C1 segment of cervical spinal cord (tissue), 14 donors: ENCODE measurements at regions not wholly inside any gene's neighbourhood (a gene's known extent, or its start where the extent isn't known, plus 50 kb on each side); places are given as distances from the start of the nearest gene placed in this dataset.

ENCODE experiments used
- DNase-seq, 14 donors: peaks; one replicate each; lab custom pipeline; 2025; lab: John Stamatoyannopoulos, UW

DNA sequence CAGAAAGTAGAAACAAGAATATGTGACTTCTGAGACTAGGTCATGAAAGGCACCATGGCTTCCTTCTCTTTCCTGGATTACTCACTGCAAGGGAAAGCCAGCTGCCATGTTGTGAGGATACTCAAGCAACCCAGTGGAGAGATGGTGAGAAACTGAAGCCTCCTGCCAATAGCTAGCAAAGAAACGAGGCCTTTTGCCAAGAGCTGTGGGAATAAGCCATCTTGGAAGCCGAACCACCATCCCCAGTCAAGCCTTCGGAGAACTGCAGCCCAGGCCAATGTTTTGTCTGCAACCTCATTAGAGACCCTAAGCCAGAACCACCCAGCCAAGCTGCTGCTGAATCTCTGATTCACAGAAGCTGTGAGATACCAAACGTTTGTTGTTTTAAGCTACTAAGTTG, 104.7 kb upstream of the CRHR1 start:
- DNase-seq = no peak

DNA sequence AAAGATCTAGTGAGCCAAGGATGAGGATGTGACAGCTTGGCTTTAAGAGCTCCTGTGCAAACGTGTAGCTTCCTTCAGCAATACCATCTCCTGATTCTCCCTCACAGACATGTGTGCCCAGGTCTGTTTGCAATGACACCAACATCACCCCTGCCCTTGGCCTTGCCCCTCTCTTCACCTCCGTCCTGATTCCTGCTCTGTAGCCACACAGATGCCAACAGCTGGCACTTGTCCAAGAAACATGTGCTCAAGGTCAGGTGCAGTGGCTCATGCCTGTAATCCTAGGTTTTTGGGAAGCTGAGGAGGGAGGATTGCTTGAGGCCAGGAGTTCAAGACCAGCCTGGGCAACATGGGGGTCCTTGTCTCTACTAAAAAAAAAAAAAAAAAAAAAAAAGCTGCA, 103.8 kb upstream of the CRHR1 start:
- DNase-seq = no peak

DNA sequence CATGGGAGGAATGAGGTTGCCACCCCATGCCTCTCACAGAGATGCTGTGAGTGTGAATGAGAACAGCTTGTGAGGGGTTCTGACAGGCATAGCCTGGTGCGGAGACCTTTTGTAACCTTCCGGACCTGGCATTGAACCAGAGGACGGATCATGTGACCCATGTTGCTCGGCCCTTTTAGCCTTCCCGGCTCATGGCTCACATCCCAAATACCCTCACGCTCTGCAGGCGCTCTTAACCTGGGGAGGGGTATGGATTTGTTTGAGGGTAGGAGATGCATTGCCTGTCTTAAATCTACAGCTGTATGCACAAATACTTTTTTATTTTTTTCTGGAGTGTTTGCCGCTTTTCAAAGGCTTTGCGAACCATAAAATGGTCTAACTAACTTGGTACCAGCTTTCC, 102.4 kb upstream of the CRHR1 start:
- DNase-seq = no peak

DNA sequence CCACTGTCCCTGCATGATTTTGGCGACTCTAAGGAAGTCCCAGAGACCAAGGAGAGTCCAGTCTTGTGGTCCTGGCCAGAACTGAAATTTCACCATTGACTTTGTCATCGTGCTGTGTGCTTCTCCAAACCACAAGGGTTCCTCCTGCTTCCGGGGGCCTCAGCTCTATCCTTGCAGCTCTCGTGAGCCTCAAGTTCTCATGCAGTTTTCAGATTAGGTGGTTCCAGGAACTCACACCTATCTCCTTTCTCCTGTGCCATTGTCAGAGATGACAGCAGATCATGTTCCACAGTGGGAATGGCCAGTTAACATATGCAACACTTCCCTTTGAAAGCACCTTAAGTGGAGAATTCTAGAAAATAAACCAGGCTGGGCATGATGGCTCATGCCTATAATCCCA, 97.9 kb upstream of the CRHR1 start:
- no peak for DNase-seq

DNA sequence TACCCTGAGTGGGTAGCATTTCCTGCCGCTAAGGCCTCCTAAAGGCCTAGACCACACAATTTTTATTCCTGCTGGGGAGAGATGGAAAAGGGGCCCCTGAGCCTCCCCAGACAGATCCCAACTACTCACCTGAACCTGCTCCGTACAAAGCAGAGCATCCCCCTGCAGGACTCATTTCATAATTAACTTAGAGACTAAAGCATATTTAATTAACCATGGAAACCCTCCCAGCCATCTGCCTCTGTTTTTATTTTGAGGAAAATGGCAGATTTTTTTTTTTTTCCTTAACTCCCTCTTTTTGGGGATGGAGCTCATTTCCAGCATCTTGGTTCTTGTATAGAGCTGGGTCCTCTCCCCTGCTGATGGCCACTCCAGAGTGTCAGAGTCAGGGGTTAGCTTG, 96.5 kb upstream of the CRHR1 start:
- peak in 1 of 14 donors; percentile 58 for DNase-seq

DNA sequence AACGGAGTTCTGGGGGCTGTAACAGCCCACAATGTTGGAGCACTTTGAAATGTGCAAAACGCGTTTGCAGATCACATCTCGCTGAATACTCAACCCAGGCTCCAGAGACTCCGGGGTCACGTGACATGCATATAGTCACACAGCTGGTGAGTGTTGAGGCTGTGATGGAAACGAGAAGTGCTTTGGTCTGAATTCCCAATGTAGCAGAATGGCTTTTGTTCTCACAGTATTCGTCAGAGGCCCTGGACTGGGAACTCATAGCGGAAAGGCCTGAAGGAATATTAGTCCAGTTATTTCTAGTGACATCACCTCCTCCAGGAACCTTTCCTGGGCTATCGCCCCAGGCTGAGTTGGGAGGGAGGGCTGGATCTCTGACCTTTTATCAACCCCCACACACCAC, 95.8 kb upstream of the CRHR1 start:
- peak in 2 of 14 donors; percentile 2 to 74 for DNase-seq

DNA sequence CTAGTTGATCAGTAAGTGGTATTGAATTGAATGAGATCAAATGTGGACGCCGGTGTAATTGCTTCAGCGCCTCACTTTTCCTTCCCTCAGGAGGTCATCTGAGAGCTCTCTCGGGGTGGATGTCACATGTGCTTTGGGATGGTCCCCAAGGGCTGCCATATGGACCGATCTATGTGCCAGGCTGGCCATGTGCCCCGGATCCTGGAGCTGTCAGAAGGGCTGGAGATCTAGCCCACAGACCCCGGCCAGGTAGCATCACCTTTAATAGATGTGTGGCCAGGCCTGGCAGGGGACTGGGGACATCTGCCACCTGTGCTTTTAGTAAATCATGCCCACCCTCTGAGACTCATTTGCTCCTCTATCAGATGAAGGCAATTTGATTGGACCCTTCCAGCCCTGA, 95.3 kb upstream of the CRHR1 start:
- peak in 1 of 14 donors; percentile 84 for DNase-seq

DNA sequence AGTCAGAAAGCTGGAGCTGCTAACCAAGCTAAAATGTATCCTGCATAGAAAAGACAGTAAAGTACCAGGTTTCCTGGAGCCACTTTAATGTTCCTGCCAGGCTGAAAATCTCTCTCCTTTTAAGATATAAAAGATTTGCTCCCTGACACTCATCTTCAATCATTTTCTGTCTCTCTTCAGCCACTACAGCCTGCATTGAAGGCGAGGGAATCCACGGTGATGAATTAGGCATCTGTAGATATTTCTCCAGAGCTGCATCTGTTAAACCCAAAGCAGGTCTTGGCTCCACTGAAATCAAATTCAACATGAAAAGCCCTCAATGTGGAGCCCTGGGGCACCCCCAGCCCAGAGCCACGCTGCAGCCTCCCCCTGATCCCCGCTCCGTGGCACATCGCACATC, 94.7 kb upstream of the CRHR1 start:
- no peak for DNase-seq

DNA sequence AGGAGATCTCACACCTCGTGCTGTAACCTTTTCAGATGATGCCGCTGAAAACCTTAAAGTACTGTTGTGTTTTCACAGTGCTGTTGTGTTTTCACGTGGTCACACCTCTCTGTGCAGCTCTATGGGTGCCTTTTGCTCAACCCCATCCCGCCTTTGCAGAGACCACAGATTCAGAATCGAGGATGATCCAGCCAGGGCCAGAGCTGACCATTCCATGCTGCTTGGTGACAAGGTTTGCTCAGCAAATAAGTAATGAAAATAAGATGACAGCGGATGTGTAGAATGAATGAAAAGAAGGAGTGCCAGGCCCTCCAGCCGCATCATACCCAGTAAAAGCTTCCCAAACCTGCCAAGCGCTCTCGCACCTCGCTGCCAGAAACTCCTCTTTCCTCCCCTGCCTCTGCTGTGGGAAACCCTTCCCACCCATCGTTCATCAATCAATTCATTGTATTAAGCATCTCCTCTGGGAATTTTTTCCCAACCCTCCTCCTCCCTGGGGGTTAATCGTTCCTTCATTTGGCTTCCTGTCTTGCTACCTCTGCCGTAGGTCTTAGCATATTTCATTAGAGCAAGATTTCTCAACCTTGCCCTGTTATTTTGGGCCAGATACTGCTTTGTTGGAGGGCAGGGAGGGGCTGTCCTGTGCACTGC, 93.4 kb upstream of the CRHR1 start:
- no peak for DNase-seq

DNA sequence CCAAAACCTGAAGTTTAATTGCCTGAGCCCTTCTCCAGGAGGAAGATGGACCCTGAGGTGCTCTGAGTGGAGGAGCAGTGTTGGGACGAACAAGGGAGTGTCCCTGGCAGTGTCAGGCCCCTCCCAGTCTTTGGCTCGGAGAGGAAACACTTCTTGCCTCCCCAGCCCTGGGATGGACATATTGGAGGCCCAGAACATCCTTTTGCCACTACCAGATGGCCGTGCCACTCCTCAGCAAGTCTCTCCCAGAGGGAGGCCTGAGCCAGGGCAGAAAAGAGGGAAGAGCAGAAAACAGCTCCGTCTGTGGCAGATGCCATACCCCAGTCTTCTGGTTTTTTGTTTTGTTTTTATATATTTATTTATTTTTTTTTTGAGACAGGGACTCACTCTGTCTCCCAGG, 91.5 kb upstream of the CRHR1 start:
- DNase-seq = peak in 2 of 14 donors; percentile 10 to 89

DNA sequence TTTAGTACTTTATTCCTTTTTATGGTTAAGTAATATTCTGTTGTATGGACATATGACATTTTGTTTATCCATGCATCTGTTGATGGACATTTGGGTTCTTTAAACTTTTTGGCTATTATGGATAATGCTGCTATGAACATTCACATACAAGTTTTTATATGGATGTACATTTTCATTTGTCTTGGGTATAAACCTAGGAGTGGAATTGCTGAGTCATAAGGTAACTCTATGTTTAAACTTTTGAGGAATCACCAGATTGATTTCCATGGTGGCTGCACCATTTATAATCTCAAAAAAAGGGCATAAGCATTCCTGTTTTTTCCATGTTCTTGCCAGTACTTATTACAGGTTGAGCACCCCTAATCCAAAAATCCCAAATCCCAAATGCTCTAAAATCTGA, 90.3 kb upstream of the CRHR1 start:
- no peak for DNase-seq

DNA sequence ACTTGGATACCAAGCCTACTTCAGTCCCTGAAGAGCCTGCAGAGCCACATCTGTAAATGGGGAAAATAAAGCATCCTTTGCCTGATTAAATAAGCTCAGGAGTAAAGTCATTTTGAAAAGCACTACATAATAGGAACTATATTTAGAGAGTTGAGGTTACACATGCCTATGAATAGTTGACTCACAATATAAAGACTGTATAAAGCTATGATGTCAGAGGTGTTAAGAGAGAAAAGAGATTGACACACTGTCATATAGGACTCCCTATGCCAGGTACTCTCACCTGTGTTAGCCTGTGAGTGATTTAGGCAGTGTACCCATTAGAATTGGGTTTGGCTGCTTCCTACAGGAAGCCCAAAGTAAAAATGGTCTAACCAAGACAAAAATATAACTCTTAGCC, 87.7 kb upstream of the CRHR1 start:
- DNase-seq = no peak

DNA sequence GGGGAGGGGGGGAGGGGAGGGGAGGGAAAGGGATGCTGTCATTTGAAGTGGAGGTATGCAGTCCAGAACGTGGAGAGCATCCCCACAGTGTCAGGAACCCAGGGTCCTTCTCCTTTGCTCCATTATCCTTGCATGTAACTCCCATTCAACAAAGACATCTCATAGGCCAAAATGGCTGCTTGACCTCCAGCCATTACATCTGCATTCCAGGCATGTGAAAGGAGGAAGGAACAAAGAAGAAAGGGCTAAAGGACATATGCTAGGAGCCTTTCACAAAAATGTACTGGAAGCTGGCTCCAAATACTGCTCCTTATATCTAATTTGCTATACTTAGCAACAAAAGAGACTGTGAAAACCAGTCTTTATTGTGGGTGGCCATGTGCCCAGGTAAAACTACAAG, 87.0 kb upstream of the CRHR1 start:
- DNase-seq = no peak

DNA sequence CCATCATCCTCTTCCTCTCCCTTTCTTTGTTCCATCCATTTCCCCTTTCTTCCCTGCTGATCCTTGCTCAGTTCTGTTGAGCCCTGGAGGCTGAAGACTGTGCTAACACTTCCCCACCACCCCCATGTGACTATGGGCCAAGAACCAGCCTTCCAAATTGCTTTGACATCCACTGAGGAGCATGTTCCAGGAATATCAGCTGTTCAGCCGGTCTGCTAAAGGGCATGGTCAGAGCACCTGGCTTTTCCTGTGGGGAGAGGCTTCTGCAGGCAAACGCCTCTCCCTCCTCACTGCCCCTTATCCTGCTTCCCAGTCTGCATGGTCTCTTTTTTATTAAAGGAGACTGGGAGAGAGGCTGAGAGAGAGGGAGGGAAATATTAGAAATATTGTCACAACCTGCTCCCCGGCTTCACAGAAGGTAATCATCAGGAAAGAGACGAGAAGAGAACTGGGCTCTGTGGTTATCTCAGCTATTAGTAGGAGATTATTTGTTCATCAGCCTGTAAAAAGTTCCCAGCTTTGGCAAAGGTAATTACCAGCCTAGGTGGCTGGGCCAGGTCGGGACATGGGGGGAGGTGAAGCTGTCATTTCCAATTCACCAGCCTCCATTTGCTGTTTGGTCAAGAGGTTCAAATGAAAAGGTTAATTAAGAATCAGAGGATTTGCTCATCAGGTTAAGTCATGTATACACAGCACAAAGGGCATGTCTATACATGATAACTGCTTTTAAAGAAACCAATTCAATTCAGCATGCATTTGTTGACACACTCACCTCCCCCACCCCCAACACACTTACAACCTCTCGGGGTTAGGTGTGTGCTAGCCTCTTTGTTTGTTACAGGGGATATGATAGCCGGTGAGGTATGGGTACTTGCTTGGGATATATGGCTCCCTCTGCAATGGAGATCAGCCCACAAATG, 83.7 kb upstream of the CRHR1 start:
- peak in 1 of 14 donors; percentile 81 for DNase-seq

DNA sequence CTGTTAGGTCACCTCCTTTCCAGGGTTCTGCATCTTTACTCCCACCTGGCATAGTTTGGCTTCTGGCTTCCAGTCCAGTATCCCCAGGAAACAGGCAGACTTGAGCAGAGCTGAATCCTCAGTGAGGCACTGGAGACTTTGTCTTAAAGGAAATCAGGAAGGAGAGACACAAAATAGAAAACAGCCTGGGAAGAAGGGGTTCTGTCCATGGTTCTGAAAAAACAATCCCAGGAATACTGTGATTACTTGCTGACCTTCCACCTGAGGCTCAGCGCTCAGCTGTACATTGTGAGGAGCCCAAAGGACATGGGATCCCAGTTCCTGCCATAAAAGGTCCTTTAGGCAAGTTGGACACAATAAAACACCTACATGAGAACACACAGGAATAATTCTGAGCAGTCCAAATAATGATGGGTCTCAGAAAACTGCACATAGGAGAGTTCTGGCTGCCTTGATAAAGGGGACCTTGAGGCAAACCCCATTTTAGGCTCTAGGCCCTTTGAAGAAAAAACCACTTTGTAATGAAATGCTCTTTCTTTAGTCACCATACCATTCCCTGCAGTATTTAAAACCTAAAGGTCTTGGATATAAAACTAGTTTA, 81.4 kb upstream of the CRHR1 start:
- no peak for DNase-seq

DNA sequence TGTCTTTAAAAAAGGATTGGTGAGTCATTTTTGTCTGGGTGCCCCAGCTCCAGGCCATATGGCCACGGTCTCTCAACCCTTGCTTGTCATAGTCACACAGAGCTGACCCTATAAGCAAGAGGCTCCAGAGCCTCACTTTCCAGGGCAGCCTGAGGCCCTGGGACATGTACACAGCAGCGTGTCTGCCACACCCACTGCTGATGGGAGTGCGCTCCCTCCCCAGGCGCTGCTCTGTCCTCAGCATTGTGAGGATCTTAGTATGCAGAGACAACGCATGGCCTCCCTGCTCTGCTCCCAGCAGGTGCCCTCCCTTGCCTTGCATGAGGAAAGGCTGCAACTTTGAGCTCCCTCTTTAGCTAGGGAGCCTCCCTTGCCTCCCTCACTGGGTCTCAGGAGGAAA, 80.8 kb upstream of the CRHR1 start:
- DNase-seq = no peak

DNA sequence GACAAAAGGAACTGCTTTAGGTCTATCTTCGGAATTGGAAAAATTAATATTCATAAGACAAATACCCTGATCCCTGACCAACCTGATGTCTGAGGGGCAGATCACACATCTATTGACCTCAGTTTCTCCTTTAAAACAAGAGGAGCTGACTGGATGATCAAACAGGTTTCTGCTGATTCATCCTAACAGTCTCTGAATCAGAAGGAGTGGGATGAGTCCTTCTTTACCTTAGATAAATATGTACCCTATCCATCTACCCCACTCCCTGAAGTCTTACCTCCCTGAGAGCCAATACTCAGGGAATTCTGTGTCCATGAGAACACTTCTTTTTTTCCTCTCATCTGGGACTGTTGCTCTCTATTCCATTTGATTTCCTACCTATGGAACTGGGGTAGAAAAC, 80.3 kb upstream of the CRHR1 start:
- no peak for DNase-seq

DNA sequence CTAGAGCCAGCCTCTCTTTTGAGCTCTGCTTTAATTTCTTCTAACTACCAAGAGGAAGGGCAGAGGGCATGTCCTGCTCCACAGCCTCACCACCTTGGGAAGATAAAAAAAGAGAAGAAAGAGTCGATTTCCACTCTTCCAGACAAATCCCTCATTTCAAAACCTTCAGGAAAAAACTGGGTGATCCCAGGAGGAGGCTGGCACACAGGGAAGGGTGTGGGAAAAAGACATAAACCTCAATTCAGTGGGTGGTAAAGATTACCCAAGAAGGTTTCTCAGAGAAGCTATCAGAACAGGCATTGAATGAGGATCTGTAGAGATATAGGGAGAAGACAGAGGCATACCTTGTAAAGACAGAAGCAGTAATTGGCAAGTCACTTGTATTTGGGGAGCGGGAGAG, 79.9 kb upstream of the CRHR1 start:
- DNase-seq = no peak

DNA sequence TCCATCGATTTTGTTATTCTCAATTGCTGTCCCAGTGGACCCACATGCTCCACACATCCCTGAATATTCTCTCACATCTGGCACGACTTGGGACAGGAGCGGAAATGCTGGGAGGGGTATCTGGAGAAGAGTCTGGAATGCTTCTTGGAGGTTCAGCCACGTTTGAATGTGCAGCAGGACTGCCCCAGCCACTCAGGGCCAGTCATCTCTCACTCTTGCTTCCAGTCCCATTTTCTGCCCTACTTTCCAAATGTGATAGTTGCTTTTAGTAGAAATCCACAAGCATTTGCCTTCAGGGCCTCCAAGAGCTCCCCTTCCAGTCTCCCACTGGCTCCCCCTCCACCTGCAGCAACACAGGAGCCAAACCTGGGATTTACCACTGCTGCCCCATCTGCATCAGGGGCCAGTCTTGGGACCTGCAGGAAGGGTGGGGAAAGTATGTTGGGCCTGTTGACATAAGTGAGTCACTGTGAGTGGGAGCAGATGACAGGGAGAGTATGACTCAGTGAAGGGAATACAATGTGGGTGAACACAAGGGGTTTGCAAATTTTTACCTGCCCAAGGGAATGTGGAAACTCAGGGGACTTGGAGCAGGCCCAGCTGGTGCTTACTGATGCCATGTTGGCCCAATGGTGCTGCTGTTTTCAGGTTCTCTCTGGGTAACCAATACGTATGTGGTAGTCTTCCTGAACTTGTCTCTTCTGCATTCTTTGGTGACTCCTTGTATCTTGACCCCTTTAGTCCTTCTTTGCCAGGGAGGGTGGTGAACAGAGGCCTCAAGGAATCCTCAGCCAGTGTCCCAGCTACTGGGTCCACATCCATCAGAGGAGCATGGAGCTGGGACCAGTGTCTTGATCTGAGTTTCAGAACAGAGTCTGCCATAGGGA, 78.8 kb upstream of the CRHR1 start:
- DNase-seq = no peak

DNA sequence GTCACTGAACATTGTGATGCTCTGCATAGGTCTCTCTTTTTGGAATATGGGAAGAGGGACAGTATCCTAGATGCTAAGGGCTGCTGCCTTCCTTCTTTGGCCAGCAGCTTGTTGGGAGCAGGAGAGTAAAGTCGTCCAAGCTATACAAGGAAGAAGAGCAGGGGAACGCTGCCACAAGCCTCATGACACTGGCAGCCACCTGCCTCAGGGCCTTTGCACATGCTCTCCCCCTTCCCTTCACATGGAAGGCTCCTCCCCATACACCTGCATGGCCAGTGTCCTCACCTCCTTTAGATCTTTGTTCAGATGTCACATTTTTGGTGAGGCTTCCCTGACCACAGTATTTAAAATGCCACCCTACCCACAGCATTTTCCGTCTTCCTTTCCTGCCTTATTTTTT, 78.1 kb upstream of the CRHR1 start:
- DNase-seq = no peak

DNA sequence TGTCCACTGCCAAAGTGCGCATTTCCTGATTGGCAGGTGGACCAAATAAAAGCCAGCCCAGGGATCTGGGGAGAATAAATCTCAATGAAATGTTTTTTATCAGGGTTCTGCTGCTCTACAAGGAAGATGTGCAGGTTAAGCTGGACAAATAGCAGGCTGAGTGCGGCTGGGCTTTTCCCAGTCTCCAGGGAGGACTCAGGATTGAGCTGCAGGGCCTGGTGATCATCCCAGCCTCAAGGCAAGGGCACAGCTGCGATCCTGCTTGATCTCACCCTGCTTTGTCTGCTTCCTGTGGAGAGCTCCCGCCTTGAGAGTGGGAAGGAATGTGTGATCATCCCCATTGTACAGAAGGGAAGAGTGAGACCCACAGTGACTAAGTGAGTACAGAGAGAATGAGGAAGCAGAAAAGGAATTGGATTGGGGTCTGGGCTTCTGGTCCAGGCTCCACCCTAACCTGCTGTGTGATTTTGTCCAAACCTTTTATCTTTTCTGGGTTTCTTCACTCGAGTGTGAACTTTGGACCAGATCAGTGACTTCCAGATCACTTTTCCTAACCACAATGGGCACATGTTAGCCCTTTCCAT, 75.3 kb upstream of the CRHR1 start:
- no peak for DNase-seq
